ENCODE measurements at regions not wholly inside any gene's neighbourhood (a gene's known extent, or its start where the extent isn't known, plus 50 kb on each side); places are given as distances from the start of the nearest gene placed in this dataset.

DNA sequence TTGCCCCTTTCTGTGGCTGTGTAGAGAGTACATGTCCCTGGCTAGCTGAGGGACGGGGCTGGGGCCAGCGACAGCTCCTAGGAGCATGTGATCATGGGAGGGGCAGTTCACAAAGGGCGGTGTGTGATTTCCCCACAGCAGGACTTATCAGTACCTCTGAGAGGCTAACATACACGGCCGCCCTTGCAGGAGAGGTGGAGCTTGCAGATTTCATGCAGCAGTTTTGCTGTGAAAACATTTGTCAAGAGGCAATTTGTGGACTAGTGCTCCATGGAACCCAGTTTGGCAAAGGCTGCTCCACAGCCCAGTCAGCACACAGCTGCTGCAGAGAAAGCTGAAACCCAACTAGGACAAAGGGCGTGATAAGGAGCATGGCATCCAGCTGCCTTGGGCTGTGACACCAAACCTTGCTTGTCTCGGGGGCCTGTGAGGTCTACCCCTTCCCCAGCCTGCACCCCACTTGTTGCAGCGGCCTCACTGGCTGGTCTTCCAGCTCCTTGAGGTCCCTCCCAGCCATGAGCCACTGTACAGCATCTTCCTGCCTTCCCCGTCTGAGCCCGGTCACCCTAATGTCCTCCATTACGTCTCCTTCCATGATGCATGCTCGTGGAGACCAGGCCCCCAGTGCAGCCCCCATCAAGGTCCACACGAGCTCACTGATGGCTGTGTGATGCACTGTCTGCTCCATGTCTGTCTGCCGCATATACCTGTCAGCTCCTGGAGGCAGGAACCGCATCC is 121.4 kb upstream of the HDAC4 start:
- DNase-seq: no peak

DNA sequence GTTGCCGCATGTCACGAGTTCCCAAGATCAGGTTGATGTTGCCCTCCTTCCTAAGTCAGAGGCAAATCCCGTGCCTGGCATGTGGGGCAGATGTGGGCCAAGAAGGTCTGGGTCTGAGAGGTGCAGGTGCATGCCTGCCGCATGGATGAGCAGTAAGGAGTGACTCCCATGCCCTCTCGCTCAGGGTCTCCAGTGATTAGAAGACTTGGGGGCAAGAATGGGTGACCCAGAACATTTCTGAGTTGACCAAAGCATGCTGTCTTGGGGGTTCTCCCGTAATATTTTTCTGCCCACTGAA is 120.6 kb upstream of the HDAC4 start:
- no peak for DNase-seq

DNA sequence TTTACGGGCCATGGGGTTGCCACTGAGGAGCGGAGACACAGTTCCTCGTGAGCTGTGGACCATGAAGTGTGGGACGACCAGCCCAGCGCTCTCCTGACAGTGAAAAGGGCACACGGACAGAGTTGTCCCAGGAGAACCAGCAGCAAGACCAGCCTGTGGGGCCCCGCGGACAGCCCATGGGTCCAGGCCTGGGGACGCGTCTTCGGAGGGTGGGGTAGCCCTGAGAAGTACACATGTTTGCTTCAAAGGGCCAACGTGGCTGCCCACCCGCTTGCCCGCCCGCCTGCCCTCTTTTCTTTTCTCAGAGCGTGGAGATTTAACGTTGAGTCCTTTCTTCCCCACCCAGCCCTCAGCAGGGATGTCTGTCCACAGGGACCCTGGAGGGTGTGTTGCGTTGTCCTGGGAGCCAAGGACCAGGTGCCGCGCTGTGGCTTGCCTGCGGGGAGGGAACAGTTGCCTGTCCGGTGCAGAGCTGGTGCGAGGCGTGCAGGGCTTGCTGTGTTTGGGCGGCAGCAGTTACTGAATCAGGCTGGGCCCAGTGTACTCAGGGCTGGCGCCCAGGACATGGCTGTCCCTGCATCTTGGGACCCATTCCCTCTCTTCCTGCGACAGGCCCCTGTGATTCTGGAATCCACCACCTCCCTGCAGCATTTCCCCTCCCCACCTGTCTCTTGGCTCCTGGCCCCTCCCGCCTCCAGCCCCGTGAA is 120.1 kb upstream of the HDAC4 start:
- DNase-seq: no peak

DNA sequence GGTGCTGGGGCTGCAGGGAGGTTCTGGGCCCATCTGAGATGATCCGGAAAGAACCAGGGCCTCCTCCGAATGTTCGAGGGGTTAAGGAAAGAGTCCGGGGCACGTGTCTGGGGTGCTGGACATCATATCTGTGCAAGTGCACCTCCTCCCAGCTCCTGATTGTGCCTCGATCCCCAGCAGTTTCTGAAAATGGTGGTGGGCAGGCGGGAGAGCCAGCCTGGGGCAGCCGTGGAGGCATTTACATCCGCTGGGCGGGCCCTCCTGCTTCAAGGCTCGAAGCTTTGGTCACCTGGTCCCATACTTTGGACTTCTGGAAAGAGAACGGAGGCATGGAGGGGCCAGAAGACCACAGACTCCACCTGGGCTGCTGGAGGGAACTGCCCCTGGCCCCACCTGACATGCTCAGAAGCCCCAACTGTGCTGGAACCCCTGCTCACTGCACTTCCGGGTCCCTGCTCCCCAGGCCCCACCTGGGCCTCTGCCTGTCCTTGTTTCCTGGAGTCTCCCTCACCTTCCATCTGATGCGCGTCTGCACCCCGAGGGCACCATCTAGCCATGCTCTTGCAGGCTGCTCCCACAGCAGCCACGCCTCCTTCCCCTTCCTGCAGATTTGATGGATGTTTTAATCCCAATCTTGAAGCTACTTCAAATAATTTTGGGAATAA is 119.2 kb upstream of the HDAC4 start:
- DNase-seq: no peak

GRCh38 chr2:239519089-239519920 is 118.5 kb upstream of the HDAC4 start:
- no peak for DNase-seq

GRCh38 chr2:239518286-239519088 is 117.7 kb upstream of the HDAC4 start:
- DNase-seq: no peak

- DNase-seq: no peak
Observed at GRCh38 chr2:239517686-239518085, 116.9 kb upstream of the HDAC4 start.

DNA sequence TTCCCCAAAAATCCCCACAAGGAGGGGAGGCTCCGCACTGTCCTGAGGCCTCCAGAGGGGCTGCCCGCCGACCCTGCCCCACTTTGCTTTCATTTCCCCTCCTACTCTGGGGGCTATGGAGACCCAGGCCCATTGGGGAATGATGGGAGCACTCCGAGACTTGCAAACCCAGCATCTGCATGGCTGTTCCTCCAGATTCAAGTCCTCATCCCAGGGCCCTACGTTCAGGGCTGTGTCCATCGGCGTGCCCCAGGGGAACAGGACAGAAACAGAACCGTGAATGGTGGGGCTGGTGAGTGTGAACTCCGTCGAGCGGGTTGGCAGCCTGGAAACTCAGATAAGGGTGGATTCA is 116.1 kb upstream of the HDAC4 start:
- no peak for DNase-seq

GRCh38 chr2:239516286-239516953 is 115.6 kb upstream of the HDAC4 start:
- no peak for DNase-seq

GRCh38 chr2:239514754-239515530 is 114.1 kb upstream of the HDAC4 start:
- no peak for DNase-seq

DNA sequence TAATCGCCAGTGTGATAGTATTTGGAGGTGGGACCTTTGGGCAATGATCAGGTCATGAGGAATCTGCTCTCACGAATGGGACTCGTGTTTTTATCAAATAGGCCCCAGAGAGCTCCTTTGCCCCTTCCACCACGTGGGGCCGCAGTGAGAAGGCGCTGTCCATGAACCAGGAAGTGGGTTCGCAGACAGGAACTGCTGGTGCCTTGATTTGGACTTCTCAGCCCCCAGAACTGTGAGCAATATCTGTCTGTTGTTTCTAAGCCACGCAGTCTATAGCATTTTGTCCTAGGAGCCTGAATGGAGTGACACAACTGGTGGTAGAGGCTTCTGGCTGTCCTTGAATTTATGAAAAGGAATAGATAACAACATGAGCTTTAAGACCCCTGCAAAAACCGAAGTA is 111.2 kb upstream of the HDAC4 start:
- DNase-seq: no peak

GRCh38 chr2:239509373-239510143 is 108.7 kb upstream of the HDAC4 start:
- no peak for DNase-seq

DNA sequence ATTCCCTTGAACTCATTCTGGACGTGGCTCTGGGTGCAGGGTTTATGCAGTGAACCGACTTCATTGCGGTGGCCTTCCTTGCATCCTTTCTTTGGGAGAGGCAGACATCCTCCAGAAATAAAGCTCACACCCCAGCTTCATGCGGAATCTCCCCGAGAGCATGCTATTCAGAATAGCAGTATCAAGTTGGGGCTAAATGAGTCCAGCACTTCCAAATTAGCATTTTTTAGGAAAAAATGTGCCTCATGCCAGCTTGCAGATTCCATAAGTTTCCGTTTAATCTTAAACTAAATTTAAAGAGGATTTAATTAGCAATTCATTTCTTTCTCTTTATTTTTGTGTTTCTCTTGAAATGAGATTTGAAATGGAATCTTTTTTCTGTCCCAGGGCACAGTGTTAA is 107.4 kb upstream of the HDAC4 start:
- no peak for DNase-seq

GRCh38 chr2:239507576-239508258 is 106.9 kb upstream of the HDAC4 start:
- no peak for DNase-seq

GRCh38 chr2:239506961-239507360 is 106.1 kb upstream of the HDAC4 start:
- no peak for DNase-seq

- no peak for DNase-seq
Observed at GRCh38 chr2:239506101-239506857, 105.5 kb upstream of the HDAC4 start.

GRCh38 chr2:239504643-239505235 is 103.9 kb upstream of the HDAC4 start:
- no peak for DNase-seq

DNA sequence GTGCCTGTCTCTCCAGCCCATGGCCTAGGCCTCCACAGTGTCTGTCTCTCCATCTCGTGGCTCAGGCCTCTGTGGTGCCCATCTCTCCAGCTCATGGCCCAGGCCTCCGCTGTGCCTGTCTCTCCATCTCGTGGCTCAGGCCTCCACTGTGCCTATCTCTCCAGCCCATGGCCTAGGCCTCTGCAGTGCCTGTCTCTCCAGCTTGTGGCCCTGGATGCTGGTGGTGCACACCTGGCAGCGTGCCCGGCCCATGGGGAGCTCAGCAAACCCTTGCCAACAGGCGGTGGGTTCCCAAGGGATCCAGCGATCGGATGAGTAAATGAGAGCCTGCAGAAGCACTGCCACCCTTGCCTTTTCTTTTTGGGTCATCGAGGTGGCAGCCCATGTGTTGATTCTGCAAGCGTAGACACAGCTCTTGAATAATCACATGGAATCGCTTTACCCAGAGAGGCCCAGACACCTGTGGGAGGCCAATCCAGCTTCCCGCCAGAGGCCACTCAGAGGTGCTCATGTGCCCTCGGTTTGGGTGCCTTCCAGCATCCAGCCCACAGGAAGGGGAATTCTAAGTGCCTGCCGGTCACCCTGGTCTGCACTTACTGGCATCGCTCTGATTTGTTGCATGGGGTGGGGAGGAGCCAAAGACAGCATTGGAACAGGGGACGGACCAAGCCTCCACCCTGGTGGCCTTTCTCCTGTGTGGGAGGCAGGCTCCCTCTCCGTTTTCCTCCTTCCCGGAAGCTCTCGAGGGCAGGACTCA is 101.8 kb upstream of the HDAC4 start:
- DNase-seq: no peak

Data from activated naive CD4-positive, alpha-beta T cell (primary cell).